Panc1 (cell line): ENCODE measurements at regions not wholly inside any gene's neighbourhood (a gene's known extent, or its start where the extent isn't known, plus 50 kb on each side); places are given as distances from the start of the nearest gene placed in this dataset.

ENCODE experiments used
- ATAC-seq: fragments of 200-7000 bp; cut with Tn5 transposase; 2 replicates; pipeline ENCODE4 v1.9.1; 2020; ENCODE audit warnings: mild to moderate bottlenecking, moderate library complexity
- BruUV-seq: library from RNA; stranded (reverse); fragments of 400-500 nt; replicated peaks from 2 replicates; lab custom pipeline; 2021; lab: Mats Ljungman, UMichigan
- CTCF ChIA-PET: fragments of 300-600 bp; sonication (Branson Sonifier 250); formaldehyde crosslinking; loops from one replicate; lab custom pipeline; 2022; ENCODE audit warnings: antibody characterized with exemption; lab: Charles Lee
- POLR2A ChIA-PET: fragments of 300-600 bp; sonication (Branson Sonifier 250); formaldehyde crosslinking; loops from one replicate; lab custom pipeline; 2022; ENCODE audit warnings: antibody characterized with exemption; lab: Charles Lee
- DNase-seq: peaks from one replicate; pipeline ENCODE4 v3.0.0-alpha.2; 2010; ENCODE audit warnings: low read depth, low spot score
- H3K27ac ChIP-seq: 2 replicates; pipeline ENCODE4 v1.5.1; 2011; ENCODE audit warnings: mild to moderate bottlenecking, low read length, inconsistent platforms
- H3K27me3 ChIP-seq: fragments of 200-500 bp; sonication (Bioruptor generic); 2 replicates; pipeline ENCODE4 v1.6.0; 2014; ENCODE audit warnings: low read length, inconsistent platforms; ENCODE audit not compliant: control insufficient read depth, insufficient read depth
- H3K36me3 ChIP-seq: fragments of 200-500 bp; sonication (Bioruptor generic); 2 replicates; pipeline ENCODE4 v1.5.1; 2014; ENCODE audit warnings: inconsistent platforms, mild to moderate bottlenecking, low read length, moderate library complexity; ENCODE audit not compliant: control insufficient read depth, insufficient read depth
- H3K4me1 ChIP-seq: 2 replicates; pipeline ENCODE4 v1.5.1; 2011; ENCODE audit warnings: inconsistent platforms, mild to moderate bottlenecking, low read length, moderate library complexity; ENCODE audit not compliant: control insufficient read depth, insufficient read depth
- H3K4me3 ChIP-seq, 2 experiments: 2 replicates each; pipeline ENCODE4 v1.5.1; 2011 to 2012; ENCODE audit warnings: low read depth in 2 of 2, low read length in 2 of 2, mild to moderate bottlenecking in 2 of 2, inconsistent platforms in 1 of 2, moderate library complexity in 1 of 2
- H3K9me3 ChIP-seq: fragments of 200-500 bp; sonication (Bioruptor generic); 2 replicates; pipeline ENCODE4 v1.5.1; 2014; ENCODE audit warnings: low read depth, mild to moderate bottlenecking, inconsistent platforms, low read length, moderate library complexity; ENCODE audit not compliant: control insufficient read depth, insufficient read depth
- POLR2AphosphoS5 ChIP-seq: IDR thresholded peaks from 2 replicates; pipeline ENCODE4 v1.6.1; 2012; ENCODE audit warnings: mild to moderate bottlenecking, low read depth, low read length, moderate library complexity
- SIN3A ChIP-seq: IDR thresholded peaks from 2 replicates; pipeline ENCODE4 v1.6.1; 2012; ENCODE audit warnings: low read depth, mild to moderate bottlenecking, low read length, moderate library complexity, borderline replicate concordance; ENCODE audit not compliant: insufficient read depth
- TCF7L2 ChIP-seq: IDR thresholded peaks from 2 replicates; pipeline ENCODE4 v1.6.1; 2011; ENCODE audit warnings: mild to moderate bottlenecking, low read depth, low read length, inconsistent platforms
- in situ Hi-C: cut with HindIII; loops from 2 replicates; pipeline ENCODE4 v1.10.0; 2016; ENCODE audit warnings: low sequenced_read_pairs, low pct_unique_long_range_greater_than_20kb
- intact Hi-C: fragments of 100-400 bp; cut with micrococcal nuclease; formaldehyde crosslinking; loops from one replicate; pipeline ENCODE4 v1.10.0; 2022; ENCODE audit not compliant: unreplicated experiment
- TF ChIP-seq, protein P1 (sequence below): fragments of 450-650 bp; IDR thresholded peaks from 2 replicates; pipeline ENCODE4 v1.5.1; 2017; ENCODE audit warnings: mild to moderate bottlenecking
- TF ChIP-seq, protein P2 (sequence below), 2 experiments: IDR thresholded peaks; 2 replicates each; pipeline ENCODE4 v1.6.1; 2011 to 2012; ENCODE audit warnings: low read depth in 2 of 2, control low read depth in 1 of 2, low read length in 1 of 2, mild to moderate bottlenecking in 1 of 2, moderate library complexity in 1 of 2; ENCODE audit not compliant: insufficient read depth in 1 of 2

DNA sequence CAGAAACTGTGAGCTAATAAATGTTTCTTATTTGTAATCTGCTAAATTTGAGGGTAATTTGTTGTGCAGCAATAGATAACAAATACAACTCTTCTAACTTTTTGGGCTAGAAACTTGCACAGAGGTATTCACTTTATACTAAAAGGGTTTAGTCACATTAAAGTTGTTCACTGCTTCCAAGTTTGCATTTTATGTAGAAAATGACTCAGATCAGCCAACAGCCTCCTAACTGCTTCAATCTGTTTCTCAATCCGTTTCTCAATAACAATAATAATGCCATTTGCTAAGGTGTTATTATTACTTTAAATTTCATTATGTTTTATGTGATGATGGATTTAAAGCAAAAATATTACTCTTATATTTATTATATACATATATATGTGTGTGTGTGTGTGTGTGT, 213.9 kb downstream of the CENPW start:
- BruUV-seq = no TSS peak
- TF ChIP-seq TCF7L2 (no peak), SIN3A (no peak), POLR2AphosphoS5 (no peak)
- TF ChIP-seq, protein P1, sequence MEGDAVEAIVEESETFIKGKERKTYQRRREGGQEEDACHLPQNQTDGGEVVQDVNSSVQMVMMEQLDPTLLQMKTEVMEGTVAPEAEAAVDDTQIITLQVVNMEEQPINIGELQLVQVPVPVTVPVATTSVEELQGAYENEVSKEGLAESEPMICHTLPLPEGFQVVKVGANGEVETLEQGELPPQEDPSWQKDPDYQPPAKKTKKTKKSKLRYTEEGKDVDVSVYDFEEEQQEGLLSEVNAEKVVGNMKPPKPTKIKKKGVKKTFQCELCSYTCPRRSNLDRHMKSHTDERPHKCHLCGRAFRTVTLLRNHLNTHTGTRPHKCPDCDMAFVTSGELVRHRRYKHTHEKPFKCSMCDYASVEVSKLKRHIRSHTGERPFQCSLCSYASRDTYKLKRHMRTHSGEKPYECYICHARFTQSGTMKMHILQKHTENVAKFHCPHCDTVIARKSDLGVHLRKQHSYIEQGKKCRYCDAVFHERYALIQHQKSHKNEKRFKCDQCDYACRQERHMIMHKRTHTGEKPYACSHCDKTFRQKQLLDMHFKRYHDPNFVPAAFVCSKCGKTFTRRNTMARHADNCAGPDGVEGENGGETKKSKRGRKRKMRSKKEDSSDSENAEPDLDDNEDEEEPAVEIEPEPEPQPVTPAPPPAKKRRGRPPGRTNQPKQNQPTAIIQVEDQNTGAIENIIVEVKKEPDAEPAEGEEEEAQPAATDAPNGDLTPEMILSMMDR = no peak
- TF ChIP-seq, protein P2, sequence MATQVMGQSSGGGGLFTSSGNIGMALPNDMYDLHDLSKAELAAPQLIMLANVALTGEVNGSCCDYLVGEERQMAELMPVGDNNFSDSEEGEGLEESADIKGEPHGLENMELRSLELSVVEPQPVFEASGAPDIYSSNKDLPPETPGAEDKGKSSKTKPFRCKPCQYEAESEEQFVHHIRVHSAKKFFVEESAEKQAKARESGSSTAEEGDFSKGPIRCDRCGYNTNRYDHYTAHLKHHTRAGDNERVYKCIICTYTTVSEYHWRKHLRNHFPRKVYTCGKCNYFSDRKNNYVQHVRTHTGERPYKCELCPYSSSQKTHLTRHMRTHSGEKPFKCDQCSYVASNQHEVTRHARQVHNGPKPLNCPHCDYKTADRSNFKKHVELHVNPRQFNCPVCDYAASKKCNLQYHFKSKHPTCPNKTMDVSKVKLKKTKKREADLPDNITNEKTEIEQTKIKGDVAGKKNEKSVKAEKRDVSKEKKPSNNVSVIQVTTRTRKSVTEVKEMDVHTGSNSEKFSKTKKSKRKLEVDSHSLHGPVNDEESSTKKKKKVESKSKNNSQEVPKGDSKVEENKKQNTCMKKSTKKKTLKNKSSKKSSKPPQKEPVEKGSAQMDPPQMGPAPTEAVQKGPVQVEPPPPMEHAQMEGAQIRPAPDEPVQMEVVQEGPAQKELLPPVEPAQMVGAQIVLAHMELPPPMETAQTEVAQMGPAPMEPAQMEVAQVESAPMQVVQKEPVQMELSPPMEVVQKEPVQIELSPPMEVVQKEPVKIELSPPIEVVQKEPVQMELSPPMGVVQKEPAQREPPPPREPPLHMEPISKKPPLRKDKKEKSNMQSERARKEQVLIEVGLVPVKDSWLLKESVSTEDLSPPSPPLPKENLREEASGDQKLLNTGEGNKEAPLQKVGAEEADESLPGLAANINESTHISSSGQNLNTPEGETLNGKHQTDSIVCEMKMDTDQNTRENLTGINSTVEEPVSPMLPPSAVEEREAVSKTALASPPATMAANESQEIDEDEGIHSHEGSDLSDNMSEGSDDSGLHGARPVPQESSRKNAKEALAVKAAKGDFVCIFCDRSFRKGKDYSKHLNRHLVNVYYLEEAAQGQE (IDR thresholded peaks at IDR 0.05; ENCODE audit: insufficient read depth in 1 of 2, low read depth in 2 of 2, low read length in 1 of 2) = no peak
- in situ Hi-C loops = no loop called here
- Histone ChIP-seq H3K4me3 (no peak overlapping the region), H3K9me3 (peaks cover 9% of the 10 kb centered on the region; the same call in 1 of the 2 replicates), H3K4me1 (no peaks in the 10 kb centered on the region), H3K27me3 (no peaks in the 10 kb centered on the region), H3K27ac (no peak overlapping the region), H3K36me3 (no peaks in the 10 kb centered on the region)
- DNase-seq = no peak
- no peak for ATAC-seq
- ChIA-PET POLR2A (no interaction called here), CTCF (no interaction called here)
- intact Hi-C loops = no loop called here

- DNase-seq = no peak
- Histone ChIP-seq H3K4me3 (no peak overlapping the region), H3K27ac (no peak overlapping the region), H3K4me1 (no peaks in the 10 kb centered on the region), H3K9me3 (no peaks in the 10 kb centered on the region), H3K36me3 (no peaks in the 10 kb centered on the region), H3K27me3 (no peaks in the 10 kb centered on the region)
- ATAC-seq = no peak
- ChIA-PET POLR2A (no interaction called here), CTCF (no interaction called here)
- no peak for TF ChIP-seq SIN3A
- BruUV-seq = no TSS peak
- intact Hi-C loops = no loop called here
- in situ Hi-C loops = no loop called here
Measured at GRCh38 chr6:126570507-126570906, 230.6 kb downstream of the CENPW start.

- ChIA-PET CTCF (no interaction called here), POLR2A (no interaction called here)
- ATAC-seq (no peak), DNase-seq (no peak)
- Histone ChIP-seq H3K27ac (no peak overlapping the region), H3K4me1 (no peaks in the 10 kb centered on the region), H3K27me3 (no peaks in the 10 kb centered on the region), H3K36me3 (no peaks in the 10 kb centered on the region), H3K9me3 (no peaks in the 10 kb centered on the region), H3K4me3 (no peak overlapping the region)
- in situ Hi-C loops (no loop called here), intact Hi-C loops (no loop called here)
- TF ChIP-seq, protein P2 (IDR thresholded peaks at IDR 0.05; ENCODE audit: insufficient read depth in 1 of 2, low read depth in 2 of 2, low read length in 1 of 2) = no peak
- no peak for TF ChIP-seq POLR2AphosphoS5
- no peak for TF ChIP-seq SIN3A
- no TSS peak for BruUV-seq
Measured at GRCh38 chr6:126574301-126574700, 234.4 kb downstream of the CENPW start.
